ENCODE measurements at regions not wholly inside any gene's neighbourhood (a gene's known extent, or its start where the extent isn't known, plus 50 kb on each side); places are given as distances from the start of the nearest gene placed in this dataset.

GRCh38 chr14:42370056-42370455, 763.4 kb downstream of the LRFN5 start:
- Histone ChIP-seq H3K4me1 (ENCODE audit: control insufficient read depth, insufficient read depth, low read length) (no peaks in the 10 kb centered on the region), H3K27me3 (ENCODE audit: control insufficient read depth, insufficient read depth, low read length) (no peaks in the 10 kb centered on the region), H3K36me3 (ENCODE audit: control insufficient read depth, insufficient read depth, low read length) (no peaks in the 10 kb centered on the region), H3K4me3 (ENCODE audit: low read depth in 2 of 2, low read length in 2 of 2) (no peak overlapping the region), H3K9me3 (ENCODE audit: control insufficient read depth, insufficient read depth, low read depth, low read length) (no peaks in the 10 kb centered on the region), H3K27ac (ENCODE audit: low read length) (no peak overlapping the region)
- ChIA-PET POLR2A (no interaction called here), CTCF (no interaction called here)
- intact Hi-C loops (cut with micrococcal nuclease; ENCODE audit: unreplicated experiment) (no loop called here), in situ Hi-C loops (cut with HindIII; ENCODE audit: low pct_unique_long_range_greater_than_20kb, low sequenced_read_pairs) (no loop called here)
- ATAC-seq (no peak), DNase-seq (ENCODE audit: low read depth, low spot score) (no peak)
- TF ChIP-seq, protein P1, sequence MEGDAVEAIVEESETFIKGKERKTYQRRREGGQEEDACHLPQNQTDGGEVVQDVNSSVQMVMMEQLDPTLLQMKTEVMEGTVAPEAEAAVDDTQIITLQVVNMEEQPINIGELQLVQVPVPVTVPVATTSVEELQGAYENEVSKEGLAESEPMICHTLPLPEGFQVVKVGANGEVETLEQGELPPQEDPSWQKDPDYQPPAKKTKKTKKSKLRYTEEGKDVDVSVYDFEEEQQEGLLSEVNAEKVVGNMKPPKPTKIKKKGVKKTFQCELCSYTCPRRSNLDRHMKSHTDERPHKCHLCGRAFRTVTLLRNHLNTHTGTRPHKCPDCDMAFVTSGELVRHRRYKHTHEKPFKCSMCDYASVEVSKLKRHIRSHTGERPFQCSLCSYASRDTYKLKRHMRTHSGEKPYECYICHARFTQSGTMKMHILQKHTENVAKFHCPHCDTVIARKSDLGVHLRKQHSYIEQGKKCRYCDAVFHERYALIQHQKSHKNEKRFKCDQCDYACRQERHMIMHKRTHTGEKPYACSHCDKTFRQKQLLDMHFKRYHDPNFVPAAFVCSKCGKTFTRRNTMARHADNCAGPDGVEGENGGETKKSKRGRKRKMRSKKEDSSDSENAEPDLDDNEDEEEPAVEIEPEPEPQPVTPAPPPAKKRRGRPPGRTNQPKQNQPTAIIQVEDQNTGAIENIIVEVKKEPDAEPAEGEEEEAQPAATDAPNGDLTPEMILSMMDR (IDR thresholded peaks at IDR 0.05) = no peak
- TF ChIP-seq, protein P2, sequence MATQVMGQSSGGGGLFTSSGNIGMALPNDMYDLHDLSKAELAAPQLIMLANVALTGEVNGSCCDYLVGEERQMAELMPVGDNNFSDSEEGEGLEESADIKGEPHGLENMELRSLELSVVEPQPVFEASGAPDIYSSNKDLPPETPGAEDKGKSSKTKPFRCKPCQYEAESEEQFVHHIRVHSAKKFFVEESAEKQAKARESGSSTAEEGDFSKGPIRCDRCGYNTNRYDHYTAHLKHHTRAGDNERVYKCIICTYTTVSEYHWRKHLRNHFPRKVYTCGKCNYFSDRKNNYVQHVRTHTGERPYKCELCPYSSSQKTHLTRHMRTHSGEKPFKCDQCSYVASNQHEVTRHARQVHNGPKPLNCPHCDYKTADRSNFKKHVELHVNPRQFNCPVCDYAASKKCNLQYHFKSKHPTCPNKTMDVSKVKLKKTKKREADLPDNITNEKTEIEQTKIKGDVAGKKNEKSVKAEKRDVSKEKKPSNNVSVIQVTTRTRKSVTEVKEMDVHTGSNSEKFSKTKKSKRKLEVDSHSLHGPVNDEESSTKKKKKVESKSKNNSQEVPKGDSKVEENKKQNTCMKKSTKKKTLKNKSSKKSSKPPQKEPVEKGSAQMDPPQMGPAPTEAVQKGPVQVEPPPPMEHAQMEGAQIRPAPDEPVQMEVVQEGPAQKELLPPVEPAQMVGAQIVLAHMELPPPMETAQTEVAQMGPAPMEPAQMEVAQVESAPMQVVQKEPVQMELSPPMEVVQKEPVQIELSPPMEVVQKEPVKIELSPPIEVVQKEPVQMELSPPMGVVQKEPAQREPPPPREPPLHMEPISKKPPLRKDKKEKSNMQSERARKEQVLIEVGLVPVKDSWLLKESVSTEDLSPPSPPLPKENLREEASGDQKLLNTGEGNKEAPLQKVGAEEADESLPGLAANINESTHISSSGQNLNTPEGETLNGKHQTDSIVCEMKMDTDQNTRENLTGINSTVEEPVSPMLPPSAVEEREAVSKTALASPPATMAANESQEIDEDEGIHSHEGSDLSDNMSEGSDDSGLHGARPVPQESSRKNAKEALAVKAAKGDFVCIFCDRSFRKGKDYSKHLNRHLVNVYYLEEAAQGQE (IDR thresholded peaks at IDR 0.05; ENCODE audit: insufficient read depth in 1 of 2, low read depth in 2 of 2, low read length in 1 of 2) = no peak
- no TSS peak for BruUV-seq (replicated peaks)

DNA sequence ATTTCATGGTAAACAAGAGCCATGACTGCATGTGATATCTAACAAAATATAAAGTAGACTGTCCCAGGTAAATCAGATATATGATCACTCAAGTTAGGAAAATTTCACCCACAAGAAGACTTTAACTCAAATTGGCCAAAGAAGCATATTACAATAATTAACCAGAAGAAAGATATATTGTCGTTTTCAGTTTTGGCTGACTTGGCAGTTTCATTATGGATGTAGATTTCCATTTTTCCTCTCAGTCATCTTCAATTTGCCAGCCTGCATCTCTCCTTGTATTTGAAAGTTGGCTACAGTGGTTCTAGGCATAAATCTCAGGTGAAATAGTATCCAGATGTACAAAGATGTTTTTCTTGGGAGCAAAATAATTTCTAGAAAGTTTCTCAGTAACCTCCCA, 761.6 kb downstream of the LRFN5 start:
- Histone ChIP-seq H3K4me3 (ENCODE audit: low read depth in 2 of 2, low read length in 2 of 2) (no peak overlapping the region), H3K36me3 (ENCODE audit: control insufficient read depth, insufficient read depth, low read length) (no peaks in the 10 kb centered on the region), H3K27me3 (ENCODE audit: control insufficient read depth, insufficient read depth, low read length) (no peaks in the 10 kb centered on the region), H3K4me1 (ENCODE audit: control insufficient read depth, insufficient read depth, low read length) (no peaks in the 10 kb centered on the region), H3K9me3 (ENCODE audit: control insufficient read depth, insufficient read depth, low read depth, low read length) (no peaks in the 10 kb centered on the region), H3K27ac (ENCODE audit: low read length) (no peak overlapping the region)
- DNase-seq (ENCODE audit: low read depth, low spot score) (no peak), ATAC-seq (no peak)
- no peak for TF ChIP-seq POLR2AphosphoS5 (IDR thresholded peaks at IDR 0.05; ENCODE audit: low read depth, low read length)
- TF ChIP-seq, protein P1 (IDR thresholded peaks at IDR 0.05) = no peak
- no peak for TF ChIP-seq TCF7L2 (IDR thresholded peaks at IDR 0.05; ENCODE audit: low read depth, low read length)
- TF ChIP-seq, protein P2 (IDR thresholded peaks at IDR 0.05; ENCODE audit: insufficient read depth in 1 of 2, low read depth in 2 of 2, low read length in 1 of 2) = no peak
- no peak for TF ChIP-seq SIN3A (IDR thresholded peaks at IDR 0.05; ENCODE audit: borderline replicate concordance, insufficient read depth, low read depth, low read length)
- intact Hi-C loops (cut with micrococcal nuclease; ENCODE audit: unreplicated experiment) = no loop called here
- no TSS peak for BruUV-seq (replicated peaks)
- in situ Hi-C loops (cut with HindIII; ENCODE audit: low pct_unique_long_range_greater_than_20kb, low sequenced_read_pairs) = no loop called here
- POLR2A ChIA-PET = no interaction called here
- CTCF ChIA-PET = no interaction called here

All from Panc1 (cell line).